Endothelial cell of umbilical vein (primary cell): ENCODE measurements at regions not wholly inside any gene's neighbourhood (a gene's known extent, or its start where the extent isn't known, plus 50 kb on each side); places are given as distances from the start of the nearest gene placed in this dataset.

Experiments used
- EZH2 ChIP-seq: IDR thresholded peaks from 2 replicates; pipeline ENCODE4 v1.6.1; 2012; ENCODE audit warnings: borderline replicate concordance, low read depth, mild to moderate bottlenecking, moderate library complexity, low read length, inconsistent platforms; ENCODE audit not compliant: severe bottlenecking
- GATA2 ChIP-seq: IDR thresholded peaks from 2 replicates; pipeline ENCODE4 v1.7.0; 2011; ENCODE audit warnings: low read depth, mild to moderate bottlenecking, moderate library complexity, mixed read lengths, low read length; ENCODE audit not compliant: insufficient read length, insufficient read depth
- JUN ChIP-seq: IDR thresholded peaks from 2 replicates; pipeline ENCODE4 v1.6.1; 2011; ENCODE audit warnings: borderline replicate concordance, low read depth; ENCODE audit not compliant: insufficient read length, insufficient read depth
- MYC ChIP-seq: IDR thresholded peaks from one replicate; pipeline ENCODE4 v1.6.1; 2011; ENCODE audit warnings: mild to moderate bottlenecking, low read depth, low read length
- POLR2A ChIP-seq: IDR thresholded peaks from 2 replicates; pipeline ENCODE4 v1.6.1; 2012; ENCODE audit warnings: low read depth, mild to moderate bottlenecking, control low read depth, low read length
- TF ChIP-seq, protein P1 (sequence below), 2 donors: IDR thresholded peaks; 1 replicate in 1 of 2; 2 replicates in 1 of 2; pipeline ENCODE4 v1.5.1; 2011; ENCODE audit warnings: low read length in 2 of 2, mild to moderate bottlenecking in 2 of 2, moderate library complexity in 2 of 2, control low read depth in 1 of 2, inconsistent platforms in 1 of 2, low read depth in 1 of 2; ENCODE audit not compliant: insufficient read depth in 1 of 2; ENCODE audit errors: extremely low read depth in 1 of 2
- TF ChIP-seq, protein P2 (sequence below): IDR thresholded peaks from 2 replicates; pipeline ENCODE4 v1.6.1; 2011; ENCODE audit not compliant: insufficient read depth, insufficient read length

DNA sequence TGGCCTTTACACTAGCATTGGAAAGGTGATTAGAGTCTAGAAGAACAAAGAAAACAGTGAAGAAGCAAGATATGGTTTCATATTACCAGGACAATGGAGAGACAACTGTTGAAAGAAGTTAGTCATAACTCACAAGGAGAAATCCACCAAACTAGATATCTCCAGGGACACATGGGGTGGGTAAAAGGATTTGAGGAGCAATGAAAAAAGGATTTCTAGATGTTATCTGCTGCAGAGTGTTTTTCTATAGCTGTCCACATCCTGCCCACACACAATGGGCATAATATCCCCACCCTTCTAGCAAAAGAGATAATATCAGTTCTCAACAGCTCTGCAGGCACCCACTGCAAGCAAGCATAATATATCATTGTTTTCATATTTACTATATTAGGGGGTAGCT lies 303.1 kb downstream of the HAO1 start:
- TF ChIP-seq, protein P1, sequence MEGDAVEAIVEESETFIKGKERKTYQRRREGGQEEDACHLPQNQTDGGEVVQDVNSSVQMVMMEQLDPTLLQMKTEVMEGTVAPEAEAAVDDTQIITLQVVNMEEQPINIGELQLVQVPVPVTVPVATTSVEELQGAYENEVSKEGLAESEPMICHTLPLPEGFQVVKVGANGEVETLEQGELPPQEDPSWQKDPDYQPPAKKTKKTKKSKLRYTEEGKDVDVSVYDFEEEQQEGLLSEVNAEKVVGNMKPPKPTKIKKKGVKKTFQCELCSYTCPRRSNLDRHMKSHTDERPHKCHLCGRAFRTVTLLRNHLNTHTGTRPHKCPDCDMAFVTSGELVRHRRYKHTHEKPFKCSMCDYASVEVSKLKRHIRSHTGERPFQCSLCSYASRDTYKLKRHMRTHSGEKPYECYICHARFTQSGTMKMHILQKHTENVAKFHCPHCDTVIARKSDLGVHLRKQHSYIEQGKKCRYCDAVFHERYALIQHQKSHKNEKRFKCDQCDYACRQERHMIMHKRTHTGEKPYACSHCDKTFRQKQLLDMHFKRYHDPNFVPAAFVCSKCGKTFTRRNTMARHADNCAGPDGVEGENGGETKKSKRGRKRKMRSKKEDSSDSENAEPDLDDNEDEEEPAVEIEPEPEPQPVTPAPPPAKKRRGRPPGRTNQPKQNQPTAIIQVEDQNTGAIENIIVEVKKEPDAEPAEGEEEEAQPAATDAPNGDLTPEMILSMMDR (IDR thresholded peaks at IDR 0.05; ENCODE audit: extremely low read depth in 1 of 2, insufficient read depth in 1 of 2, low read depth in 1 of 2, low read length in 2 of 2), result no peak
- no peak for TF ChIP-seq EZH2
- TF ChIP-seq POLR2A, result no peak
- TF ChIP-seq, protein P2, sequence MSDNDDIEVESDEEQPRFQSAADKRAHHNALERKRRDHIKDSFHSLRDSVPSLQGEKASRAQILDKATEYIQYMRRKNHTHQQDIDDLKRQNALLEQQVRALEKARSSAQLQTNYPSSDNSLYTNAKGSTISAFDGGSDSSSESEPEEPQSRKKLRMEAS, result no peak
- peak; percentile 97 for TF ChIP-seq GATA2
- no peak for TF ChIP-seq JUN
- TF ChIP-seq MYC, result no peak
